BJ (cell line): ENCODE measurements at regions not wholly inside any gene's neighbourhood (a gene's known extent, or its start where the extent isn't known, plus 50 kb on each side); places are given as distances from the start of the nearest gene placed in this dataset.

Source experiments
- CTCF ChIA-PET: fragments of 350-600 bp; formaldehyde crosslinking; extraction: SDS; loops from one replicate; lab custom pipeline; 2021; ENCODE audit warnings: antibody characterized with exemption, inconsistent platforms; lab: Yijun Ruan, JAX
- POLR2A ChIA-PET: fragments of 300-600 bp; sonication (Branson Sonifier 250); formaldehyde crosslinking; extraction: SDS; loops from one replicate; lab custom pipeline; 2021; ENCODE audit warnings: antibody characterized with exemption; lab: Charles Lee
- DNase-seq: peaks from one replicate; pipeline ENCODE4 v3.0.0-alpha.2; 2011; ENCODE audit warnings: low read depth
- H3K27me3 ChIP-seq: 2 replicates; pipeline ENCODE4 v1.6.0; 2011; ENCODE audit warnings: low read length; ENCODE audit not compliant: control insufficient read depth, insufficient read depth
- H3K36me3 ChIP-seq: 2 replicates; pipeline ENCODE4 v1.5.1; 2011; ENCODE audit warnings: low read length; ENCODE audit not compliant: control insufficient read depth, insufficient read depth
- H3K4me3 ChIP-seq: 2 replicates; pipeline ENCODE4 v1.5.1; 2011; ENCODE audit warnings: low read depth, mild to moderate bottlenecking, control low read depth, low read length
- TF ChIP-seq, protein P1 (sequence below): IDR thresholded peaks from 2 replicates; pipeline ENCODE4 v1.5.1; 2011; ENCODE audit warnings: low read depth, mild to moderate bottlenecking, control low read depth, inconsistent platforms, low read length, moderate library complexity; ENCODE audit not compliant: insufficient read depth

DNA sequence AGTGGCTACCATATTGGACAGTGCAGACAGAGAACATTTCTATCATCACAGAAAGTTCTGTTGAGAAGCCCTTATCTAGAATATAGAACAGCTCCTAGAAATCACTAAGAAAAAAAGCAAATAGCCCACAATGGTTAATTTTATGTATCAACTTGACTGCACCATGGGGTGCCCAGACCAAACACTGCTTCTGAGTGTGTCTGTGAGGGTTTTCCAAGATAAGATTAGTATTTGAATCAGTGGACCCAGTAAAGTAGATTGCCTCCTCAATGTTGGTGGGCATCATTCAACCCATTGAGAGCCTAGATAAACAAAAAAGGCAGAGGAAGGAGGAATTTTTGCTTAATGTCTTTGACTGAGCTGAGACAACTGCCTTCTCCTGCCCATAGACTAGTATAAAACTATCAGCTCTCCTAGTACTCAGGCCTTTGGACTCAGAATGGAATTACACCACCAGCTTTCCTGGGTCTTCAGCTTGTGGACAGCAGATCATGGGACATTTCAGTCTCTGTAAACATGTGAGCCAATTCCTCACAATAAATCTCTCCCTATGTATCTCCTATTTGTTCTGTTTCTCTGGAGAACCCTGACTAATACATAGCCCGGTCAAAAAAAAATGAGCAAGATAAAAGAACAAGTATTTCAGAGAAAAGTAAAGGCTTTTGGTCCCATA lies 55.9 kb upstream of the OXTR start:
- DNase-seq, result no peak
- ChIA-PET POLR2A (no interaction called here), CTCF (interaction anchor here (1.0 kb wide), 1 partner anchor 44 kb away, joined by 3 read pairs; no protein-coding TSS in a partner anchor)
- TF ChIP-seq, protein P1, sequence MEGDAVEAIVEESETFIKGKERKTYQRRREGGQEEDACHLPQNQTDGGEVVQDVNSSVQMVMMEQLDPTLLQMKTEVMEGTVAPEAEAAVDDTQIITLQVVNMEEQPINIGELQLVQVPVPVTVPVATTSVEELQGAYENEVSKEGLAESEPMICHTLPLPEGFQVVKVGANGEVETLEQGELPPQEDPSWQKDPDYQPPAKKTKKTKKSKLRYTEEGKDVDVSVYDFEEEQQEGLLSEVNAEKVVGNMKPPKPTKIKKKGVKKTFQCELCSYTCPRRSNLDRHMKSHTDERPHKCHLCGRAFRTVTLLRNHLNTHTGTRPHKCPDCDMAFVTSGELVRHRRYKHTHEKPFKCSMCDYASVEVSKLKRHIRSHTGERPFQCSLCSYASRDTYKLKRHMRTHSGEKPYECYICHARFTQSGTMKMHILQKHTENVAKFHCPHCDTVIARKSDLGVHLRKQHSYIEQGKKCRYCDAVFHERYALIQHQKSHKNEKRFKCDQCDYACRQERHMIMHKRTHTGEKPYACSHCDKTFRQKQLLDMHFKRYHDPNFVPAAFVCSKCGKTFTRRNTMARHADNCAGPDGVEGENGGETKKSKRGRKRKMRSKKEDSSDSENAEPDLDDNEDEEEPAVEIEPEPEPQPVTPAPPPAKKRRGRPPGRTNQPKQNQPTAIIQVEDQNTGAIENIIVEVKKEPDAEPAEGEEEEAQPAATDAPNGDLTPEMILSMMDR, result no peak
- no peaks in the 10 kb centered on the region for H3K36me3 ChIP-seq
- no peak overlapping the region for H3K4me3 ChIP-seq
- H3K27me3 ChIP-seq, result no peaks in the 10 kb centered on the region

DNA sequence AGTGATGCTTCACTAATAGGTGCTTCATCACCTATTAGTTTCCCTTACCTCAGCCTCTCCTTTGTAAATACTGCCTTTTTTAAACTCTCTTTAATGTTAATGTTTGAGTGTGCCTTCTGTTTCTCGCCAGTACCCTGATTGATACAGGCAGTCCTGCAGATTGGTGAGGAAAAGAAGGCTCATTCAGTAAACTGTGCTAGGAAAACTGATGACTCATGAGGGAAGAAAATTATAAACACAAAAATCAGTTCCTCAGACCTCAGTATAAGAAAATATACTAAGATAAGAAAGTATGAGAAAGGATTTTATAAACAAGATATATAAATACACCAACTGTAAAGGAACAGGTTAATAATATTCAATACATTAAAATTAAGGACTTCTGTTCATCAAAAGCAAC lies 54.8 kb upstream of the OXTR start:
- Histone ChIP-seq H3K4me3 (no peak overlapping the region), H3K36me3 (no peaks in the 10 kb centered on the region), H3K27me3 (no peaks in the 10 kb centered on the region)
- CTCF ChIA-PET, result no interaction called here
- POLR2A ChIA-PET, result no interaction called here
- TF ChIP-seq, protein P1, result no peak
- DNase-seq, result no peak

DNA sequence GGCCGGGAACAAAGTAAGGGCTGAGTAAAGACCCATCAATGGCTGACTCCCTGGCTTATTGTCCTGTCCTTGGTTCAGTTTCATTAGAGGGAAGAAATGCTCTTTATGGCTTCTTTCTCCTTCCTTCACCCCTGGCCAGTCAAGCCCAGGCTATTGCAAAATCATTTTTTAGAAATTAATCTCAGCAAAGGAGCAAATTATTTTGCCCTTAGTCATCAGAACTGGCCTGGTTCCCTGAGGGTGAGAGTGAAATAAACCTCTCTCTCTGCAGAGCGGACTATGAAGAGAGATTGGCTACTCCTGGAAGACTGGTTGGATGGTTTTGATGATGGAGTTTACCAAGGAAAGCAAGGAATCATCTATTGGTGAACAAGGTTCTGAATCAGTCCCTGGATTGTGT lies 52.7 kb upstream of the OXTR start:
- TF ChIP-seq, protein P1, result no peak
- no peak overlapping the region for H3K4me3 ChIP-seq
- no peak for DNase-seq
- ChIA-PET POLR2A (no interaction called here), CTCF (no interaction called here)
- H3K36me3 ChIP-seq, result no peaks in the 10 kb centered on the region
- no peaks in the 10 kb centered on the region for H3K27me3 ChIP-seq
